ENCODE measurements at regions not wholly inside any gene's neighbourhood (a gene's known extent, or its start where the extent isn't known, plus 50 kb on each side); places are given as distances from the start of the nearest gene placed in this dataset.

DNA sequence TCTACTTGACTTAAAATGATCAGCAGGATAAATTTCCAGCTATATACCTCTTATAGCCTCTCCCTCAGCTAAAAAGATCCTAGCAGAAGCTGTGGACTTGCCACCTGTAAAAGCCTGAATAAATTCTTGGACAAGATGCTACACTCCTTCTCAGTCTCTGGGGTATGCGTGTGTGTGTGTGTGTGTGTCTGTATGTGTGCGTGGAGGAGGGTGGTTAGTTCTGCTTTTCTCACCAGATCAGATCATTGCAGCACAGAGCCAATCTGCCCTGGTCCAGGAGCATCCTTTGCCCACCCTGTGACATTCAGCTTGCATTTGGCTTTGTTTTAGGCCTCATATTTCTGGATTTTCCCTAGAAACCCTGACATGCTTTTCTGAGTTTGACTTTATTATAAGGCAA, 438.3 kb downstream of the RFC3 start:
- DNase-seq = no peak

DNA sequence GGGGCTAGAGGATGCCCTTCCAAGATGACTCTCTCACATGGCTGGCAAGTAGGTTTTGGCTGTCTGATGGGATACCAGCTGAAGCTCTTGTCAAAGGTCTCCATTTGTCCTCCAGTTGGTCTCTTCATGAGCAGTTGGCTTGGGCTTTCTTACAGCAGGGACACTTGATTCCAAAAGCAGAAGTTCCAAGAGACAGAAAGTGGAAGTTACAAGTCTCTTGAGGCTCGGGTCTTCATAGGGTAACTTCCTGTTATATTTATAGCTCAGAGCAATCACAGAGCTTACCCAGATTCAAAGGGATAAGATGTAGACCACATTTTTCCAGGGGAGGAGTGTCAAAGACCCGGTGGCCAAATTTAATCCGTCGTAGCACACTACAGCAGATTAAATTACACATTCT, 440.0 kb downstream of the RFC3 start:
- DNase-seq = no peak

DNA sequence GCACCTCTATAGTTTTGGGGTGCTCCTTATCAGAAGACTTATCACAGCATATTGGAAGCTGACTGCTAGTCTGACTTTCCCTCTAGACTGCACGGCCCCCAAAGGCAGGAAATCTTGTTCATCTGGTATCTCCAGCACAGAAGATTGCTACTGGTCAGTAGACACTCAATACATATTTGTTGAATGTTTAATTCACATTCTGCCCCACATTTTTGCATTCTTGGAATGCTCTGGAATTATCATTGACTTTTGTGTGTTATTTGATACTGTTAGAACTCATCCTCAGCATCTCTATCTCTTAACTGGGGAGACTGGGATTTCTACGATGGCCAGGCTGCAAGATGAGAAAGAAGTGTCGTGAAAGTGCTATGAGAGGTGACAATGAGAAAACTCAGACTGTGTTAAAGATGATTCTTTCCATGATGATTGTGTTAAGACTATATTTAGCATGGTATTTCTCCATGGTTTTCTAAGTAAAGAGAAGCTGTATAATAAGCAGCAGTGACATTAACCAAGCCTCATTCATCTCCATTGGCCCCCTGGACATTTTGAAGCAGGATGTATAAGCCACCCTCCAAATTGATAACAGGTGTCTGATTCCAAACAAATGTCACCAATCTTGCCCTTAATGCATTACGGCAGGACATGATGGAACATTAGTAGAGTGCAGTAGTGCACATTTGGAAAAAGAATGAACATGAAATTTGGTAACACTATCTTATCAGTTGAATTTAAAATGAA, 440.9 kb downstream of the RFC3 start:
- no peak for DNase-seq

DNA sequence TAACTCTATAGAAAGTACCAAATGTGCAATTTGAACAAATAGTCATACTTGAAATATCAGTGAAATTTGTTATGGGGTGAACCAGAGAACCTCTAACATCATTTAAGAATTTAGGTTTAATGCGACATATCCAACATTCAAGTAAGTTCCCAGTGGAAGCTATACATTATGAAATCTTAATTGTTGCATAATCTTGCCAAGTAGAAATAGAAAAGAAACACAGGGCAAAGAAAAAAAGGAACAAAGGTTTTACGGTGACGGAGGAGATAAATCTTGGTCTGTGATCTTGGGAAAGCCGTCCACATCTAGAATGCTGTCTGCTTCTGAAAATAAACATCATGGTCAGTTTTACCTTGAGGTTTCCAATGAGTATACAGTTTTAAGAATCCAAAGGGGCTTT, 445.7 kb downstream of the RFC3 start:
- no peak for DNase-seq

- DNase-seq = no peak
These were observed 447.2 kb downstream of the RFC3 start for GRCh38 chr13:34265046-34265679.

DNA sequence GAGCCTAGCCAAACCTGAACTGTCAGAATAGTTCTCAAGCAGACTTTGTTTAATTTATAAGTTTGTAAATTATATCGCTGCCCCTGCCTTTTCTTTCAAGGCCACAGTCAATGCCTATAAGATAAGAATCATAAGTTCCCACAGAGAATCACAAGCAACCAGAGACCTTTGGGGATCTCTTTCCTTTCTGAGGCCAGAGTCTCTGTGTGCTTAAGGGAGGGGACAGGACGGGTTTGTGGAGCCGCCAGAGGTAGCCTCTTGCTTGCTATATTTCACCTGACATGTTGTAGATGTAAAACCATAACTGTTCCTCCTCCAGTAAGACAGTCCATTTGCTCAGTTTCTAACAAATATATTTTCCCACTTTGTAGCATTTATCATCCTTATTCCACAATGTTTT, 458.8 kb downstream of the RFC3 start:
- DNase-seq = no peak

GRCh38 chr13:34277936-34278335, 460.0 kb downstream of the RFC3 start:
- no peak for DNase-seq

- DNase-seq = no peak
These were observed 460.8 kb downstream of the RFC3 start for GRCh38 chr13:34278780-34279179.

GRCh38 chr13:34290661-34291060, 472.7 kb downstream of the RFC3 start:
- DNase-seq = no peak

- no peak for DNase-seq
These were observed 476.7 kb downstream of the RFC3 start for GRCh38 chr13:34294483-34295129.

- no peak for DNase-seq
These were observed 482.6 kb downstream of the RFC3 start for GRCh38 chr13:34300559-34300958.

DNA sequence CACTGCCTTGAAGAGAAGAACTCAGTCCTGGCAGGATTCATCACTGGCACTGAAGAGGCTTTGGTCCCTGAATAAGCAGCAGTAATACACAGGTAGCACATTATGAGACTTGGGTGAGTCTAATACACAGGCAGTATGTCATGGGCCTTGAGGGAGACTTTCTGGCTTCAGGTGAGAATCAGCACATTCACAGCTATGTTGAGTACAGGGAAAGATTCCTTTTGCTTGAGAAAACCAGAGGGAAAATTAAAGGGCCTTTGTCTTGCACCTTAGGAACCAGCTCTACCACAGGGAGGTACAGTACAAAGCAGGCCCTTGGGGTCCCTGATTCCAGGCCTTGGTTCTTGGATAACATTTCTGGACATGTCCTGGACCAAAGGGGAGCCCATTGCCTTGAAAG, 484.6 kb downstream of the RFC3 start:
- no peak for DNase-seq

DNA sequence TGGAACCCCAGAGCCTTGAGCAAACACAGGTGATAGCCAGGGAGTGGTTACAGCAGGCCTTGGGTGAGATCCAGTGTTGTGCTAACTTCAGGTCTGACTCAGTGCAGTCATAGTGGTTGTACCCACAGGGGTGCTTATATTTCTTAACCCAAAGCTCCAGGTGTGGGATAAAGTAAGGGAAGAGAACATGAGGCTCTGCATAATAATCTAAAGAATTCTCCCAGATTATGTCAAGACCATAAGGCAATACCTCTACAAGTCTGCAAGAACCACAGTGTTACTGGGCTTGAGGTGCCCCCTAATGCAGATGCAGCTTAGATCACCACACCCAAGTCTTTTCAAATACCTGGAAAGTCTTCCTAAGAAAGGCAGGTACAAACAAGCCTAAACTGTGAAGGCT, 485.4 kb downstream of the RFC3 start:
- DNase-seq = no peak

GRCh38 chr13:34307607-34308006, 489.7 kb downstream of the RFC3 start:
- no peak for DNase-seq

DNA sequence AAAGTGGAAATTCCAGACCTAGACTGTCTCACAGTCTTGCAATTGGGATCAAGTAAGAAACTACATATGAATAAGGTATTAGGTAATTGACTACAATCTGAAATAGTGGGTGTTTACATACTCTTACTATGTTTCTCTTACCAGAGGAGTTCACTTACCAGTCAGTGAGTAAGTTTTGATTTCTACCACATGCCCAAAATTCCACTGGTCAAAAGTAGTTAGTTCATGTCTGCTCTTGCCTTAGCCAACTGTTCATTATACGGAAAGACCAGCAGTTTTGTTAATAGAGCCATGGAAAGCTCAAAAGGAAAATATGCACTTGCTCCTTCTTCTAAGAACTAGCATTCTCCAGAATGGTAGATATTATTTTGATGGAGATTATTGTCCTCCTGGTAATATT, 490.8 kb downstream of the RFC3 start:
- no peak for DNase-seq

DNA sequence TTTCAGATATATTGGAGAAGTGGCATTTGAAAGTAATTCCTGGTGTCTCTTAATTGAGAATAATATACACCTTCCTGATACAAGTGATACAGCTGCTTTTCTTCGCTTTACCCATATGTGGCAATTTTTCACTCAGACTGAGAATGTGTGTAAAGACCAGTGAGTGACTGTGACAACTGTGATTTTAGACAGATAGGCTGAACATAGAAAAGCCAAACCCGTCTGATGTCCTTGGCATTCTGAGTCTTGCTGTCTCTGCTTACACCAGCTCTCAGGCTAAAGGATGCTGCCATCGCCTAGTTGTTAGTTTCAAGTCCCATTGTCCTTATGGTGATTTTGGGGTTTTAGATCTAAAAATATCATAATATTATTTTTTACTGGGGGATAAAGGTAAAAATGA, 492.6 kb downstream of the RFC3 start:
- DNase-seq = no peak

DNA sequence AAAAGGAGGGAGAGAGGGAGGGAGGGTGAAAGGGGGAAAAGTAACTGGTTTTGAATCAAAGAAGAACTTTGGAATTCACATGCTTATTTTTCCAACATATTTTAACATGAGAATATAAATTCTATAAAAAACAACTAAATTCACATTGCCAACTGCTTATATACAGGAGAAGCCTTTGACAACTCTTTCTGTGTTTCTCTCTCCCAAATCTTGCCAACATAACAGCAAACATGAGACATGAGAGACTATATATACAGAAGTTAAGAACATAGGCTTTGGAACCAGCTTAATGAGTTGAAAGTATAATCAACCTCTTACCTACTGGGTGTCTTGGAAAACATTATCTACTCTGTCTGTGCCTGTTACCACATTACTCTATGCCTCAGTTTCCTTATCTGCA, 493.3 kb downstream of the RFC3 start:
- DNase-seq = no peak

DNA sequence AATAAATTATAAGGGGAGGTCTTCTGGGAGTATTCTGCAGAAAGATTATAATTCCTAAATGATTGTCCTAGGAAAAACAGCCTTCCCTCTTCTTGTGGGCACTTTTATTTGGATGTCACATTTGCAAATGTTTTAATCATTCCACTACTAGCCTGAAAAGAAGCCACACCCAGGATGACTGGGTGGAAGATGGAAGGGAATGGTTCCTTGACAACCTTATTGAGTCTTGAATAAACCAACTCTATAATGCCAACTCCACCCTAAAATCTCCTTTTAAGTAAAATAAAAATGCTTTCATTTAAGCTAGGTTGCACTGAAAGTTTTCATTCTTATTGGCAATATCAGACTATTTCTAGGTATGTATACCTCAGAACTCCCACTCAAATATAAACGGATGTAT, 494.6 kb downstream of the RFC3 start:
- no peak for DNase-seq

GRCh38 chr13:34320084-34320483, 502.1 kb downstream of the RFC3 start:
- DNase-seq = no peak

DNA sequence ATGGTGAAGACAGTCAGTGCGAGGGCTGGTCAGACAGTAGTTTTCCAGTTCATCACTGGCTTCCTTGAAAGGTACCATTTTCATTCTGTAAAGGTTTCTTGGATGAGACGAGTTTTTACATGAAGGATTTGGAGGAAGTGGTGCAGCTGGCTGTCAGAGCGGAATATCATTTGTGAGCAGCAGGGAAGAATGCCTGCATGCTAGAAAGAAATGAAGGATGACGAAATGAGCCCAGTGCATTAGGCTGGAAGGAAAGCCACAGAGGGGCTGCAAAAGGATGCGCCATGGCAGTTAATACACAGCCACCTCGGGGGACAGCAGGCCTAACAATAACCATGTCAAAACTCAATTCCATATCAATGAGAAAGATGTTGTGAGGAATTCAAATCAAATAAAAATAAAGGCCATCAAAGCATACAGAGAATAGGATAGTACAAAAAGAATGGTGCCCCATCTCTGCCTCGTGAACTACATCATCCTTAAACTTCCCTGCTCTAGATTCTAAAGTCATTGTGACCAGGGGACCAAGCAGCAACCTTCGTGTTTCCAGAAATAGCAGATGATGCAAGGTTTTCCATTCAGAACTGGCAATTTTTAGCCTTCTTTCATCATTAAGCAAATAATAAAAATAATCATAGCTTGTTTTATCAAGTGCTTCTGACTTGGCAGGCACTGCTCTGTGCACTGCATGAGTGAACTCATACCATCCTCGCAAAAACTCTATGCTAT, 504.2 kb downstream of the RFC3 start:
- DNase-seq = no peak

GRCh38 chr13:34322743-34323074, 504.8 kb downstream of the RFC3 start:
- no peak for DNase-seq

DNA sequence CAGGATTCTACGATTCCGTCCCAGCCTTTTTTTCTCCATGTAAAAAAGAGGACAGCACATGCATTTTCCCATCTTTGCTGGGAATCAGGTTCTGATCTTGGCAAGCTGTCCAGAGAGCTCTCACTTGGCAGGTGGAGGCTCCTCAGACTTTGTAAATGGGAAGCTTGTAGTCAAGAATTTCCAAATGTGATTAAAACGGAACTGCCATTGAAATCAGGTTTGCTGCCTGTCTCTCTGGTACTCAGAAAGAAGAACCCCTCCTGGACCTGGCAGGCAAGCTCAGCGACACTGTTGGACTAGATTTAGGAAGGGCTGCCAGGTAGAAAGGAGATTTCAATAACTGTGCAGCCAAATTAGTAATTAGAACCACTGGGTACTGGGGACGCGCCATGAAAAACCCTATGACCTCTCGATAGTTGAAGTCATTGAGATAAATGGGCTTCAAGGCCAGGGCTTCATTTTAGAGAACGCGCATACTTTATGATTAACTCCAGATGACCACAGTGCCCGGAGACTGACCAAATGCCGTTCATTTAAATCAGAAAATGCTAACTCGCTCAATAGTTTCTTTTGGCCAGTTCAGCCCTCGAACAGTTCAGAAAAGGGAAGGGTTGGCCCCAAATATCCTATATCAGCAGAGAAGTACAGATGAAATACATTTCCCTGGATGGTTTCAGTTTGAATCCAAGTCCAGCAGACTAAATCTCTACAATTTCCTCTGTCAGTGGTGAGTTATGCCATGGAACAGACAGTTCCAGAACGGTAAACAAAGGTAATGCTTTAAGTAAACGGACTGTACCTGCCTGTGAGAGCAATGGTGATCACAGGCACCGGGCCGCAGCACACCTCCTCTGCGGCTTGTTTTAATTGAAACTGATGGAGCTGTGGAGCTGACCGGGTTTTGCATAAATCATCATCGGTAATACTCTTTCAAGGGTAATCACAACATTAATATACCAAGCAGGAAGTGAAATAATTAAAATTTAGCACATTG, 517.4 kb downstream of the RFC3 start:
- no peak for DNase-seq

- DNase-seq = no peak
These were observed 520.2 kb downstream of the RFC3 start for GRCh38 chr13:34338102-34338501.
